ENCODE measurements at regions not wholly inside any gene's neighbourhood (a gene's known extent, or its start where the extent isn't known, plus 50 kb on each side); places are given as distances from the start of the nearest gene placed in this dataset.
"Not testable (repeated sequence)": the region's sequence is repeated elsewhere in the genome, so short reads cannot be mapped to it uniquely, and the experiment has no call there.

DNA sequence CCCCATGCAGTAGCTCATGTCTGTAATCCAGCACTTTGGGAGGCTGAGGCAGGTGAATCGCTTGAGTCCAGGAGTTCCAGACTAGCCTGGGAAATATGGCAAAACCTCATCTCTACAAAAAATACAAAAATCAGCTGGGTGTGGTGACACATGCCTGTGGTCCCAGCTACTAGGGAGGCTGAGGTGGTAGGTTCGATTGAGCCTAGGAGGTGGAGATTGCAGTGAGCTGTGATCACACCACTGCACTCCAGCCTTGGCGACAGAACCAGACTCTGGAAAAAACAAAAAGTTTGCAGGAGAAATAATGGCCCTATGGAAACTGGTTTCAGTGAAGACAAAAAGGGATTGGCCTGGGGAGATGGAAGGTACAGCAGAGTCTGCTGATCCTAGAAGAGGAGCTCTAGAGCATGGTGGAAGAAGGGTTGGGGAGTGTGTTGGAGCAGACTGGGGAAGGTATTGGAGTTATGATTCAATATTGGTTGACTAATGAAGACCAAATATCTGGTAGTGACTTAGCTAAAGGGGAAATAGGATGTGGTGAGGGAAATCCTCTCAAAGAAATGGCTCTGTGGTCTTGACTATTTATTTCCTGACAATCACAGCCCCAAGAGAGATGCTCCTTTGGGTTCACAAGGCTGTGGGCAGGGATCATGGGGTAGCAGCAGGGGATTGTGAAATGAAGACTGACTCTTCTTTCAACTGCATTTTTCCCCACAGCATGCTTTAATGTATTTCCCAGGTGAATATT, 281.9 kb downstream of the UTRN start:
- peaks cover 17% of the 10 kb centered on the region for H3K36me3 Mint-ChIP-seq (ENCODE audit: unreplicated experiment)
- H3K27me3 Mint-ChIP-seq (ENCODE audit: unreplicated experiment): no peaks in the 10 kb centered on the region
- no peak overlapping the region for H3K4me3 Mint-ChIP-seq (ENCODE audit: unreplicated experiment)
- TF ChIP-seq, protein P1, sequence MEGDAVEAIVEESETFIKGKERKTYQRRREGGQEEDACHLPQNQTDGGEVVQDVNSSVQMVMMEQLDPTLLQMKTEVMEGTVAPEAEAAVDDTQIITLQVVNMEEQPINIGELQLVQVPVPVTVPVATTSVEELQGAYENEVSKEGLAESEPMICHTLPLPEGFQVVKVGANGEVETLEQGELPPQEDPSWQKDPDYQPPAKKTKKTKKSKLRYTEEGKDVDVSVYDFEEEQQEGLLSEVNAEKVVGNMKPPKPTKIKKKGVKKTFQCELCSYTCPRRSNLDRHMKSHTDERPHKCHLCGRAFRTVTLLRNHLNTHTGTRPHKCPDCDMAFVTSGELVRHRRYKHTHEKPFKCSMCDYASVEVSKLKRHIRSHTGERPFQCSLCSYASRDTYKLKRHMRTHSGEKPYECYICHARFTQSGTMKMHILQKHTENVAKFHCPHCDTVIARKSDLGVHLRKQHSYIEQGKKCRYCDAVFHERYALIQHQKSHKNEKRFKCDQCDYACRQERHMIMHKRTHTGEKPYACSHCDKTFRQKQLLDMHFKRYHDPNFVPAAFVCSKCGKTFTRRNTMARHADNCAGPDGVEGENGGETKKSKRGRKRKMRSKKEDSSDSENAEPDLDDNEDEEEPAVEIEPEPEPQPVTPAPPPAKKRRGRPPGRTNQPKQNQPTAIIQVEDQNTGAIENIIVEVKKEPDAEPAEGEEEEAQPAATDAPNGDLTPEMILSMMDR (IDR thresholded peaks at IDR 0.05): no peak
- no peaks in the 10 kb centered on the region for H3K4me1 Mint-ChIP-seq (ENCODE audit: unreplicated experiment)
- no peak for DNase-seq (ENCODE audit: extremely low spot score, unreplicated experiment)
- no peaks in the 10 kb centered on the region for H3K9me3 Mint-ChIP-seq (ENCODE audit: unreplicated experiment)
- H3K27ac Mint-ChIP-seq (ENCODE audit: unreplicated experiment): no peak overlapping the region

- Mint-ChIP-seq H3K27me3 (ENCODE audit: unreplicated experiment) (no peaks in the 10 kb centered on the region), H3K9me3 (ENCODE audit: unreplicated experiment) (no peaks in the 10 kb centered on the region), H3K36me3 (ENCODE audit: unreplicated experiment) (peaks cover 20% of the 10 kb centered on the region), H3K4me1 (ENCODE audit: unreplicated experiment) (no peaks in the 10 kb centered on the region), H3K27ac (ENCODE audit: unreplicated experiment) (no peak overlapping the region), H3K4me3 (ENCODE audit: unreplicated experiment) (no peak overlapping the region)
- TF ChIP-seq, protein P1 (IDR thresholded peaks at IDR 0.05): no peak
- DNase-seq (ENCODE audit: extremely low spot score, unreplicated experiment): no peak
Observed at GRCh38 chr6:144568241-144568640, 283.1 kb downstream of the UTRN start.

GRCh38 chr6:144572541-144572940, 287.4 kb downstream of the UTRN start:
- DNase-seq (ENCODE audit: extremely low spot score, unreplicated experiment); H3K27me3 Mint-ChIP-seq (ENCODE audit: unreplicated experiment); H3K4me3 Mint-ChIP-seq (ENCODE audit: unreplicated experiment); H3K27ac Mint-ChIP-seq (ENCODE audit: unreplicated experiment); H3K9me3 Mint-ChIP-seq (ENCODE audit: unreplicated experiment): not testable (repeated sequence)
- H3K4me1 Mint-ChIP-seq (ENCODE audit: unreplicated experiment): peaks cover 12% of the 10 kb centered on the region
- H3K36me3 Mint-ChIP-seq (ENCODE audit: unreplicated experiment): peaks cover 32% of the 10 kb centered on the region

DNA sequence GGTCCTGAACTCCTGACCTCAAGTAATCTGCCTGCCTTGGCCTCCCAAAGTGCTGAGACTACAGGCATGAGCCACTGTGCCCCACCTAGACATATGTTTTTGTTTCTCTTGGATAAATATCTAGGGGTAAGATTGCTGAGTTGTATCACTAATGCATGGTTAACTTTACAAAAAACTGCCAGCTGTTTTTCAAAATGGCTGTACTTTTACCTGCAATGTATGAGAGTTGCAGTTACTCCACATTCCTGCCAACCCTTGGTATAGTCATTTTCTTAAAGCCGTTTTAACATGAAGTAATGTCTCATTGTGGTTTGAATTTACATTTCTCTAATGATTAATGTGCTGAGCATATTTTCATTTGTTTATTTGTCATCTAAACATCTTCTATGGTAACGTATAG, 289.7 kb downstream of the UTRN start:
- no peak overlapping the region for H3K27ac Mint-ChIP-seq (ENCODE audit: unreplicated experiment)
- peaks cover 39% of the 10 kb centered on the region for H3K36me3 Mint-ChIP-seq (ENCODE audit: unreplicated experiment)
- TF ChIP-seq, protein P1 (IDR thresholded peaks at IDR 0.05): no peak
- H3K27me3 Mint-ChIP-seq (ENCODE audit: unreplicated experiment): no peaks in the 10 kb centered on the region
- H3K4me1 Mint-ChIP-seq (ENCODE audit: unreplicated experiment): peaks cover 13% of the 10 kb centered on the region
- H3K9me3 Mint-ChIP-seq (ENCODE audit: unreplicated experiment): no peaks in the 10 kb centered on the region
- H3K4me3 Mint-ChIP-seq (ENCODE audit: unreplicated experiment): no peak overlapping the region
- DNase-seq (ENCODE audit: extremely low spot score, unreplicated experiment): no peak

DNA sequence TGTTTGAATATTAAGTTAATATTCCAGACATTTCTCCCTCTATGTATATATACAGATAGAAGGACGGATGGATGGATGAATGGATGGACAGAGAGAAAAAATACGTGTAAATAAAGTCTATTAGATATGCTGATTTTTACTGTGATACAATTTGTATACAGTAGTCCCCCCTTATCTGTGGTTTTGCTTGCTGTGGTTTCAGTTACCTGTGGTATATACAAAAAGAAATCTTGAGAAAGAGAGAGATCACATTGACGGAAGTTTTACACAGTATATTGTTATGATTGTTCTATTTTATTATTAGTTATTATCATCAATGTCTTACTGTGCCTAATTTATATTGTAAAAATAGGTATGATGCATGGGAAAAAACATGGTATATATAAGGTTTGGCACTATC, 290.2 kb downstream of the UTRN start:
- DNase-seq (ENCODE audit: extremely low spot score, unreplicated experiment): no peak
- Mint-ChIP-seq H3K9me3 (ENCODE audit: unreplicated experiment) (no peaks in the 10 kb centered on the region), H3K36me3 (ENCODE audit: unreplicated experiment) (peaks cover 40% of the 10 kb centered on the region), H3K27me3 (ENCODE audit: unreplicated experiment) (no peaks in the 10 kb centered on the region), H3K4me3 (ENCODE audit: unreplicated experiment) (no peak overlapping the region), H3K4me1 (ENCODE audit: unreplicated experiment) (peaks cover 13% of the 10 kb centered on the region), H3K27ac (ENCODE audit: unreplicated experiment) (no peak overlapping the region)
- TF ChIP-seq, protein P1 (IDR thresholded peaks at IDR 0.05): no peak

Data from osteocyte (in vitro differentiated cells).